SU-DHL-6 (cell line): ENCODE measurements at regions not wholly inside any gene's neighbourhood (a gene's known extent, or its start where the extent isn't known, plus 50 kb on each side); places are given as distances from the start of the nearest gene placed in this dataset.

Experiments
- H2AFZ ChIP-seq: fragments of 200-600 bp; sonication (generic); 2 replicates; pipeline ENCODE4 v1.6.1; 2014; ENCODE audit warnings: low read depth, mild to moderate bottlenecking, moderate library complexity, mixed read lengths, antibody characterized with exemption, low read length; ENCODE audit not compliant: severe bottlenecking
- H3F3A ChIP-seq: fragments of 200-600 bp; shearing (Covaris generic); 2 replicates; pipeline ENCODE4 v1.6.0; 2016; ENCODE audit warnings: antibody characterized with exemption, mild to moderate bottlenecking; ENCODE audit not compliant: insufficient read depth
- H3K27ac ChIP-seq: fragments of 200-600 bp; sonication (generic); 2 replicates; pipeline ENCODE4 v1.5.1; 2016; ENCODE audit warnings: low read depth, mild to moderate bottlenecking, low read length, moderate library complexity, mixed read lengths
- H3K27me3 ChIP-seq: fragments of 200-600 bp; sonication (generic), shearing (Covaris generic); 2 replicates; pipeline ENCODE4 v1.6.0; 2014; ENCODE audit warnings: mild to moderate bottlenecking, low read length
- H3K36me3 ChIP-seq: fragments of 200-600 bp; sonication (generic); 2 replicates; pipeline ENCODE4 v1.6.1; 2014; ENCODE audit warnings: mild to moderate bottlenecking, low read length, mixed read lengths
- H3K4me2 ChIP-seq: fragments of 300-600, 200-600 bp; shearing (Covaris generic), sonication (generic); 2 replicates; pipeline ENCODE4 v1.6.0; 2014; ENCODE audit warnings: low read length, low read depth, mild to moderate bottlenecking; ENCODE audit not compliant: poor library complexity, severe bottlenecking
- H3K4me3 ChIP-seq: fragments of 200-600 bp; sonication (generic); 2 replicates; pipeline ENCODE4 v1.5.1; 2014; ENCODE audit warnings: antibody characterized with exemption, low read length, mild to moderate bottlenecking, mixed read lengths; ENCODE audit not compliant: insufficient read depth, poor library complexity, severe bottlenecking
- H3K79me2 ChIP-seq: fragments of 200-600 bp; sonication (generic); 2 replicates; pipeline ENCODE4 v1.6.1; 2014; ENCODE audit warnings: mild to moderate bottlenecking, low read length, moderate library complexity; ENCODE audit not compliant: insufficient read depth
- H3K9ac ChIP-seq: fragments of 200-600 bp; sonication (generic); 2 replicates; pipeline ENCODE4 v1.7.0; 2014; ENCODE audit warnings: mild to moderate bottlenecking, low read length
- H3K9me2 ChIP-seq: fragments of 200-600 bp; sonication (generic); replicated peaks from 2 replicates; pipeline ENCODE4 v1.6.1; 2014; ENCODE audit warnings: low read length; ENCODE audit not compliant: insufficient read depth
- H3K9me3 ChIP-seq: fragments of 200-600 bp; sonication (generic); 2 replicates; pipeline ENCODE4 v1.6.1; 2014; ENCODE audit warnings: low read length, mixed read lengths; ENCODE audit not compliant: insufficient read depth
- H4K20me1 ChIP-seq: fragments of 200-600 bp; sonication (generic); 2 replicates; pipeline ENCODE4 v1.6.1; 2014; ENCODE audit warnings: low read depth, mild to moderate bottlenecking, antibody characterized with exemption, low read length, moderate library complexity, mixed read lengths
- CTCF ChIP-seq: fragments of 200-600 bp; sonication (generic); IDR thresholded peaks from one replicate; pipeline ENCODE4 v1.5.1; 2017; ENCODE audit warnings: antibody characterized with exemption, mild to moderate bottlenecking, low read length, moderate library complexity; ENCODE audit not compliant: insufficient read depth, poor library complexity, severe bottlenecking
- EZH2phosphoT487 ChIP-seq: fragments of 200-600 bp; sonication (generic), shearing (Covaris generic); conservative IDR thresholded peaks from 2 replicates; pipeline ENCODE4 v1.6.1; 2018; ENCODE audit warnings: mild to moderate bottlenecking, antibody characterized with exemption, low read length, moderate library complexity, mixed read lengths

- Histone ChIP-seq H3K4me3 (no peak overlapping the region), H3K79me2 (no peaks in the 10 kb centered on the region), H3K36me3 (no peaks in the 10 kb centered on the region), H3K27me3 (no peaks in the 10 kb centered on the region), H2AFZ (no peak overlapping the region), H3K9me3 (no peaks in the 10 kb centered on the region), H3F3A (no peaks in the 10 kb centered on the region), H3K27ac (no peak overlapping the region), H3K9me2 (no peaks in the 10 kb centered on the region), H3K9ac (no peak overlapping the region), H3K4me2 (no peak overlapping the region), H4K20me1 (no peaks in the 10 kb centered on the region)
- TF ChIP-seq CTCF (no peak), EZH2phosphoT487 (no peak)
These were observed 100.1 kb downstream of the HOXA1 start for GRCh38 chr7:26995666-26996065.

GRCh38 chr7:26993816-26994810, 101.7 kb downstream of the HOXA1 start:
- TF ChIP-seq CTCF = no peak
- no peak for TF ChIP-seq EZH2phosphoT487
- no peak overlapping the region for H3K4me2 ChIP-seq

GRCh38 chr7:26992670-26993069, 103.1 kb downstream of the HOXA1 start:
- TF ChIP-seq EZH2phosphoT487 (no peak), CTCF (no peak)
- Histone ChIP-seq H3K27me3 (no peaks in the 10 kb centered on the region), H3K9ac (no peak overlapping the region), H3K4me3 (no peak overlapping the region), H3K79me2 (no peaks in the 10 kb centered on the region), H3K36me3 (no peaks in the 10 kb centered on the region), H3K9me3 (no peaks in the 10 kb centered on the region), H4K20me1 (no peaks in the 10 kb centered on the region), H3K4me2 (no peak overlapping the region), H3K9me2 (no peaks in the 10 kb centered on the region), H3K27ac (no peak overlapping the region), H3F3A (no peaks in the 10 kb centered on the region), H2AFZ (no peak overlapping the region)

More at GRCh38 chr7:26993816-26994810, 101.7 kb downstream of the HOXA1 start:
- no peaks in the 10 kb centered on the region for H4K20me1 ChIP-seq
- no peaks in the 10 kb centered on the region for H3F3A ChIP-seq
- no peak overlapping the region for H3K4me3 ChIP-seq
- no peaks in the 10 kb centered on the region for H3K79me2 ChIP-seq
- H3K9me3 ChIP-seq = no peaks in the 10 kb centered on the region
- no peaks in the 10 kb centered on the region for H3K9me2 ChIP-seq
- no peak overlapping the region for H3K9ac ChIP-seq
- no peaks in the 10 kb centered on the region for H3K36me3 ChIP-seq
- no peaks in the 10 kb centered on the region for H3K27me3 ChIP-seq
- no peak overlapping the region for H3K27ac ChIP-seq
- no peak overlapping the region for H2AFZ ChIP-seq
